ENCODE measurements at regions not wholly inside any gene's neighbourhood (a gene's known extent, or its start where the extent isn't known, plus 50 kb on each side); places are given as distances from the start of the nearest gene placed in this dataset.

GRCh38 chr6:168883410-168884049 lies 370.1 kb downstream of the THBS2 start:
- no peak for DNase-seq (ENCODE audit: low read depth)

GRCh38 chr6:168880271-168880670 lies 373.4 kb downstream of the THBS2 start:
- DNase-seq (ENCODE audit: low read depth) = no peak

DNA sequence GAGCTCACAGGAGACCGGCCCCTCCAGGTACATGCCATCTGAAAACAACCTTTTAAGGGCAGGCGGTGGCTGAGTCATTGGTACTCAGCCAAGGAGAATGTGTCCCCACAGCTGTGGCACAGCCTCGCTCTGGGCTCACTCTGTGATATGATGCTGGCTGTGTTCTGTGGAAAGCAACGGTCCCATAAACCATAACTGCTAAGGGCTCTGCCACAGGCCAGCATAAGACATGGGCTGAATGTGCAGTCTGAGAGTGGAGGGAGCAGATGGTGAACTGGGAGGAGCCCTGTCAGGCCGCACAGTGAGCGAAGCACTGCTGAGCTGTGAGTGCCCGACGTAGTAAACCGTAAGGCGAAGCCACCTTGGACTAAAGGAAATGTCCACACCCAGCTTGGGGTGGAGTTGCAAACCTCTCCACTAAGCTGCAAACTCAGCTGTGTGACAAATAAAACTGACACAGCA lies 375.8 kb downstream of the THBS2 start:
- DNase-seq (ENCODE audit: low read depth) = no peak

GRCh38 chr6:168876956-168877355 lies 376.7 kb downstream of the THBS2 start:
- DNase-seq (ENCODE audit: low read depth) = no peak

- DNase-seq (ENCODE audit: low read depth) = no peak
Measured at GRCh38 chr6:168875811-168876576, 377.7 kb downstream of the THBS2 start.

- no peak for DNase-seq (ENCODE audit: low read depth)
Measured at GRCh38 chr6:168874637-168875036, 379.0 kb downstream of the THBS2 start.

DNA sequence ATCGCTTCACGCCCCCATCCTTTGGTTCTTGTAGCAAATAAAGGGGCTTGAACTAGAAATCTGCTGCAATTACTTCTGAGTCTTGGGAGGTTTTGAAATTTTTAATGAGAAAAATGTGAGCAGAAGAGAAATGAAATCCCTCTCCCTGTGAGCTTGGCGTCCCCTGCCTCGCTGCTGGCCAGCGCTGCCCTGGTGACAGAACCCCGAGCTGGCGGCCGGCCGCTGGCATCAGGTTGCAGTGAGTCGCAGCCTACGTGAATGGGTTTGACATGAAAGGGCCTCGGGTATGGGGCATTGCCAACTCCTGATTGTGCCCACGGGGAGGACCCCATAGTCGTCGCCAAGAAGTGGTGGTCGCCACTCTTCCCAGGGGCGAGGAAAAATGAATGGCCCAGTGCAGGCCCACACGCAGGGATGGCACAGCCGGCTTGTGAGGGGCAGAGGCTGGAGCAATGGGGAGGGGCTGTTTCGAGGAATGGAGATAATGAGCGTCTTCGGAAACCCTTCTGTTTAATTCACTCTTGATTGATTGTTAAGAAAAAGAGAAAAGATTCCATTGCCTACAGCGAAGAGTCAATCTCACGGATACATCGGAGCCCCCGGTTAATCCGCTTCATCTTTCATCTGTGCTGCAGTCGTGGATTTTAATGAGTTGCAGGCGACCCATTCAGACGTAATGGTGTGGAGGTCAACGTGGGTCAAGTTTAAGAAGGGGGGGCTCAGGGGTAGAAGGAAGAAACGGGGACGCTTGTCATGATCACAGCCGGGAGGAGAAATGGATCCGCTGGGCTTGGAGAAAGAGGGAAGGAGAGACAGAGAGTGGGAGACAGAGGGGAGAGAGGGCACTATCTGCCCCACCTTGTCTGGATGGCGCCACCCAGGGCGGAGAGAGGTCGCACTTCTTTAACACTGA lies 380.1 kb downstream of the THBS2 start:
- DNase-seq (ENCODE audit: low read depth) = no peak

- DNase-seq (ENCODE audit: low read depth) = no peak
Measured at GRCh38 chr6:168871642-168872315, 381.9 kb downstream of the THBS2 start.

- DNase-seq (ENCODE audit: low read depth) = no peak
Measured at GRCh38 chr6:168870982-168871381, 382.7 kb downstream of the THBS2 start.

GRCh38 chr6:168867247-168868102 lies 386.2 kb downstream of the THBS2 start:
- no peak for DNase-seq (ENCODE audit: low read depth)

GRCh38 chr6:168866534-168866933 lies 387.1 kb downstream of the THBS2 start:
- no peak for DNase-seq (ENCODE audit: low read depth)

DNA sequence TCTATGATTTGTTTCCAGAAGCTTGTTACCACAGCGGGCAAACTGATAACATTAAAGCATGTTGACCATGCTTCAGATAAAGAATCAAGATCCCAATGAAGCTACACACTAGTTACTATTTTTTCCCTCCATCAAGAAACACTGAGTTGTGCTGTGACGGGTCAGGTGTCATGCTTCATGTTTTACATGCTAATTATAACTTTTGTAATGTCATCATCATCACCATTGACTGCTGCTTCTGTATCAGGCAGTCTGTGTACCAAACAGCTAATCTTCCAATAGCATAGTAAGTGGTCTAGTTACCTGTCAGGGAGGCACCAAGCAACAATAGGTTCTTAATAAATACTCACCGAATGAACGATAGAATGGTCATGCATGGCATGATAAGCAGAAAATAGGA lies 388.1 kb downstream of the THBS2 start:
- no peak for DNase-seq (ENCODE audit: low read depth)

- no peak for DNase-seq (ENCODE audit: low read depth)
Measured at GRCh38 chr6:168864541-168865460, 388.8 kb downstream of the THBS2 start.

GRCh38 chr6:168863467-168863866 lies 390.2 kb downstream of the THBS2 start:
- no peak for DNase-seq (ENCODE audit: low read depth)

DNA sequence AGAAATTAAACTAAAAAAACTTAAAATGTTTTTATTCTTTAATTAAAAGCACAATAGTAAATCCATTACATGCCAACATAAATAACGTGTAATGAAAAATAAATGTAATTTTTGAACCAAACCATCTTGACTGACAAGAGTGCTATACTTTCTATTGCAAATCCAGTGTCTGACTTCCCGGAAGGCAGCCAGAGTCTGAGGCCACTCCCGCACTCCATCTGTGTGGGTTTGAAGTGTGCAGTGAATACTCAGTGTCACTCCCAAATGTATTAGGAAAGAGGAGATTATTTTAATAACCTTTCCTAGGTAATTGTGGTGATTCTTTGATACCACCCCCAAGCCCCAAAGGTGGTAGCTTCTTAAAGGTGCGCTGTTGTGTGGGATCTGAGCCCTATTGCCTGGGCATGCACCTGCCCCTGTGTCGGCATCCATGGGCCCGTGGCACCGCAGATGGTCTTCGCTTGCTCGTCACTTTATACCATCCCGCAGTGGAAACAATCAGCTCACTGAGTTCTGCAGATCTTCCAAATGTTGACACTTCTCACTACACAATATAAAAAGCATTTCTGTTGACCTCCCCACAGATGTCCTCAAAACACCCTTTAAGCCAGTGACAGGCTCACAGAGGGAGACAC lies 391.2 kb downstream of the THBS2 start:
- DNase-seq (ENCODE audit: low read depth) = no peak

DNA sequence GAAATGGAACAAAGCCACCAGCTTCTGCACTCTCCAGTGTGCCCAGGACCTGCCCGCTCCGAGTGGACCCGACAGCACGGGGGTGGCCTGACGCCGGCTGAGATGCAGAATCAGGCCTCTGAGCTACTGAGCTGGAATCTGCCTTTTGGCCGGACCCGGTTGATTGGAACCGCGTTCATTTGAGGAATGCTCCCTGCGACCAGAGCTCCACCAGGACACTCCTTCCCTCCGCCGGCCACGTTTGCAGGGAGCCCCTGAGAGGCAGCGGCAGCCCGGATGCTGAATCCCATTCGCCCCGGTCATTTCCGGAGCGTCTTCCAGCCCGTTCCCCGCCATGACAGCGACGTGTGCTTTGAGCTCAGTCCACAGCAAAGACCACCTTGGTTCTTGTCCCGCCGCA lies 392.7 kb downstream of the THBS2 start:
- no peak for DNase-seq (ENCODE audit: low read depth)

- no peak for DNase-seq (ENCODE audit: low read depth)
Measured at GRCh38 chr6:168860341-168860740, 393.3 kb downstream of the THBS2 start.

- no peak for DNase-seq (ENCODE audit: low read depth)
Measured at GRCh38 chr6:168858926-168859325, 394.7 kb downstream of the THBS2 start.

DNA sequence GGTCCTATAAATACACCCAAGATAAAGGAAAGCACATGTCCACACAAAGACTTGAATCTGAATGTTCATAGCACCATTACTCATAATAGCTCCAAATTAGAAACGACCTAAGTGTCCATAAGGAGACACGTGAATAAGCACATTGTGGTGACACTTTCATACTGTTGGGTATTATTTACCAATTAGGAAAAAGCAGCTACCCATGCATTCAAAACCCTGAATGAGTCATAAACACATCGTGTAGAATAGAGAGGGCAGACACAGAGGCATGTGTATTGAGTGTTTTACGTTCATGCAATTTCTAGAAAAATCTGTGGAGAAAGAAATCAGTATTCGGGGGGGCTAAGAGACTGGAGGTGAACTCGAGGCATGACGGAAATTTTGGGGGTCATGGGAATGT lies 396.7 kb downstream of the THBS2 start:
- DNase-seq (ENCODE audit: low read depth) = no peak

All from ELR (cell line).